PC-3 (cell line): ENCODE measurements at regions not wholly inside any gene's neighbourhood (a gene's known extent, or its start where the extent isn't known, plus 50 kb on each side); places are given as distances from the start of the nearest gene placed in this dataset.

Experiments used
- ATAC-seq: fragments of 200-7000 bp; cut with Tn5 transposase; 2 replicates; pipeline ENCODE4 v1.9.1; 2020; ENCODE audit warnings: mild to moderate bottlenecking, moderate library complexity
- BruUV-seq: library from RNA; stranded (reverse); fragments of 400-500 nt; replicated peaks from 2 replicates; lab custom pipeline; 2021; lab: Mats Ljungman, UMichigan
- CTCF ChIA-PET: fragments of 300-600 bp; sonication (Branson Sonifier 250); formaldehyde crosslinking; loops from one replicate; lab custom pipeline; 2022; ENCODE audit warnings: antibody characterized with exemption; lab: Charles Lee
- POLR2A ChIA-PET: fragments of 300-600 bp; sonication (Branson Sonifier 250); formaldehyde crosslinking; loops from one replicate; lab custom pipeline; 2022; ENCODE audit warnings: antibody characterized with exemption; ENCODE audit not compliant: unreplicated experiment; lab: Charles Lee
- DNase-seq: peaks from one replicate; pipeline ENCODE4 v3.0.0-alpha.2; 2015
- H2AFZ ChIP-seq: fragments of 300-600 bp; sonication (generic); 2 replicates; pipeline ENCODE4 v1.6.0; 2016; ENCODE audit warnings: antibody characterized with exemption, low read length
- H3F3A ChIP-seq: fragments of 300-600 bp; sonication (generic); one replicate; pipeline ENCODE4 v1.6.0; 2017; ENCODE audit warnings: antibody characterized with exemption, low read length, control low read depth, mild to moderate bottlenecking; ENCODE audit not compliant: unreplicated experiment
- H3K27ac ChIP-seq: fragments of 300-600 bp; sonication (generic); 2 replicates; pipeline ENCODE4 v1.5.1; 2016; ENCODE audit warnings: mild to moderate bottlenecking, low read length
- H3K27me3 ChIP-seq: fragments of 300-600 bp; sonication (generic); 2 replicates; pipeline ENCODE4 v1.6.1; 2016; ENCODE audit warnings: low read length, mixed read lengths
- H3K36me3 ChIP-seq: fragments of 300-600 bp; sonication (generic); 2 replicates; pipeline ENCODE4 v1.6.1; 2016; ENCODE audit warnings: low read depth, mixed run types, low read length, mixed read lengths
- H3K4me1 ChIP-seq: fragments of 300-600 bp; sonication (generic); 2 replicates; pipeline ENCODE4 v1.5.1; 2016; ENCODE audit warnings: low read length; ENCODE audit not compliant: insufficient read depth
- H3K4me2 ChIP-seq: fragments of 300-600 bp; sonication (generic); 2 replicates; pipeline ENCODE4 v1.6.0; 2016; ENCODE audit warnings: low read length
- H3K4me3 ChIP-seq: fragments of 300-600 bp; sonication (generic); 2 replicates; pipeline ENCODE4 v1.5.1; 2016; ENCODE audit warnings: mild to moderate bottlenecking, low read length, mixed read lengths
- H3K79me2 ChIP-seq: fragments of 300-600 bp; sonication (generic); 2 replicates; pipeline ENCODE4 v1.6.1; 2017; ENCODE audit warnings: low read length, mixed read lengths
- H3K9ac ChIP-seq: fragments of 300-600 bp; sonication (generic); 2 replicates; pipeline ENCODE4 v1.6.0; 2016; ENCODE audit warnings: mild to moderate bottlenecking, low read length
- H3K9me2 ChIP-seq: fragments of 300-600 bp; sonication (generic); replicated peaks from 2 replicates; pipeline ENCODE4 v1.6.1; 2016; ENCODE audit warnings: mixed run types, low read length, mixed read lengths
- H3K9me3 ChIP-seq: fragments of 300-600 bp; sonication (generic); 2 replicates; pipeline ENCODE4 v1.6.1; 2016; ENCODE audit warnings: low read length, mixed read lengths
- H4K20me1 ChIP-seq: fragments of 300-600 bp; sonication (generic); 2 replicates; pipeline ENCODE4 v1.6.1; 2016; ENCODE audit warnings: low read length, mixed read lengths
- CTCF ChIP-seq: fragments of 300-600 bp; sonication (generic); conservative IDR thresholded peaks from 2 replicates; pipeline ENCODE4 v1.5.1; 2017; ENCODE audit warnings: antibody characterized with exemption, low read depth, mild to moderate bottlenecking, low read length
- EZH2 ChIP-seq: fragments of 300-600 bp; sonication (generic); IDR thresholded peaks from one replicate; pipeline ENCODE4 v1.6.1; 2017; ENCODE audit warnings: antibody characterized with exemption, mild to moderate bottlenecking, low read length; ENCODE audit not compliant: unreplicated experiment
- EZH2phosphoT487 ChIP-seq: fragments of 300-600 bp; sonication (generic); IDR thresholded peaks from 2 replicates; pipeline ENCODE4 v1.6.1; 2018; ENCODE audit warnings: mild to moderate bottlenecking, antibody characterized with exemption, low read length, borderline replicate concordance
- intact Hi-C: fragments of 100-400 bp; cut with micrococcal nuclease; formaldehyde crosslinking; loops from 2 replicates; pipeline ENCODE4 v1.9.0; 2023

GRCh38 chr2:770776-771175 lies 93.6 kb upstream of the TMEM18 start:
- H3K4me1 ChIP-seq = no peaks in the 10 kb centered on the region
- H3F3A ChIP-seq = no peaks in the 10 kb centered on the region
- H3K36me3 ChIP-seq = no peaks in the 10 kb centered on the region
- DNase-seq (no peak), ATAC-seq (no peak)
- H3K9me2 ChIP-seq = no peaks in the 10 kb centered on the region
- ChIA-PET CTCF (no interaction called here), POLR2A (no interaction called here)
- peaks cover 52% of the 10 kb centered on the region for H3K27me3 ChIP-seq
- H3K9ac ChIP-seq = no peak overlapping the region
- no peaks in the 10 kb centered on the region for H3K9me3 ChIP-seq
- no peak overlapping the region for H3K4me2 ChIP-seq
- H4K20me1 ChIP-seq = no peaks in the 10 kb centered on the region
- no peak overlapping the region for H2AFZ ChIP-seq
- no peaks in the 10 kb centered on the region for H3K79me2 ChIP-seq
- H3K27ac ChIP-seq = no peak overlapping the region
- intact Hi-C loops = no loop called here
- no peak overlapping the region for H3K4me3 ChIP-seq
- no peak for TF ChIP-seq EZH2
- no peak for TF ChIP-seq EZH2phosphoT487
- TF ChIP-seq CTCF = no peak
- no TSS peak for BruUV-seq

- Histone ChIP-seq H3K27ac (no peak overlapping the region), H3K79me2 (no peaks in the 10 kb centered on the region), H3K4me3 (no peak overlapping the region), H3K4me2 (no peak overlapping the region), H3K9ac (no peak overlapping the region), H3F3A (no peaks in the 10 kb centered on the region), H2AFZ (no peak overlapping the region), H3K4me1 (no peaks in the 10 kb centered on the region), H3K9me2 (no peaks in the 10 kb centered on the region), H3K9me3 (no peaks in the 10 kb centered on the region), H3K27me3 (peaks cover 60% of the 10 kb centered on the region), H3K36me3 (no peaks in the 10 kb centered on the region), H4K20me1 (no peaks in the 10 kb centered on the region)
- ChIA-PET POLR2A (no interaction called here), CTCF (no interaction called here)
- no TSS peak for BruUV-seq
- TF ChIP-seq CTCF (no peak), EZH2phosphoT487 (no peak), EZH2 (no peak)
- ATAC-seq (no peak), DNase-seq (no peak)
- intact Hi-C loops = no loop called here
Observed at GRCh38 chr2:769771-770170, 92.6 kb upstream of the TMEM18 start.

GRCh38 chr2:768451-768850 lies 91.2 kb upstream of the TMEM18 start:
- H3K36me3 ChIP-seq = no peaks in the 10 kb centered on the region
- POLR2A ChIA-PET = interaction anchor here (0.6 kb wide), 1 partner anchor 11 kb away, joined by 3 read pairs; no protein-coding TSS in a partner anchor
- no peak overlapping the region for H3K27ac ChIP-seq
- no peaks in the 10 kb centered on the region for H4K20me1 ChIP-seq
- no peak overlapping the region for H3K4me2 ChIP-seq
- no peak for ATAC-seq
- H3K9me2 ChIP-seq = no peaks in the 10 kb centered on the region
- no peaks in the 10 kb centered on the region for H3F3A ChIP-seq
- CTCF ChIA-PET = no interaction called here
- H3K9ac ChIP-seq = no peak overlapping the region
- no peak for DNase-seq
- H2AFZ ChIP-seq = no peak overlapping the region
- no peak overlapping the region for H3K4me3 ChIP-seq
- no TSS peak for BruUV-seq
- H3K4me1 ChIP-seq = no peaks in the 10 kb centered on the region
- H3K79me2 ChIP-seq = no peaks in the 10 kb centered on the region
- intact Hi-C loops = no loop called here
- no peaks in the 10 kb centered on the region for H3K9me3 ChIP-seq
- TF ChIP-seq EZH2 (no peak), EZH2phosphoT487 (no peak), CTCF (no peak)
- peaks cover 70% of the 10 kb centered on the region for H3K27me3 ChIP-seq
